HepG2 (cell line): ENCODE measurements at regions not wholly inside any gene's neighbourhood (a gene's known extent, or its start where the extent isn't known, plus 50 kb on each side); places are given as distances from the start of the nearest gene placed in this dataset.

Experiments
- GATAD2A ChIP-seq: IDR thresholded peaks from 2 replicates; pipeline ENCODE4 v1.6.1; 2016
- HNF4A ChIP-seq: sonication (generic); formaldehyde crosslinking; IDR thresholded peaks from 2 replicates; pipeline ENCODE4 v1.4.0; 2020; ENCODE audit warnings: missing genetic modification reagents
- HOXA3 ChIP-seq: sonication (generic); formaldehyde crosslinking; IDR thresholded peaks from 2 replicates; pipeline ENCODE4 v1.5.0; 2020; ENCODE audit warnings: missing genetic modification reagents
- RXRA ChIP-seq: sonication (generic); formaldehyde crosslinking; IDR thresholded peaks from 2 replicates; pipeline ENCODE4 v1.5.1; 2020; ENCODE audit warnings: missing genetic modification reagents
- TEAD3 ChIP-seq: optimal IDR thresholded peaks from 2 replicates; pipeline ENCODE3; 2016; ENCODE audit warnings: borderline replicate concordance
- YY1 ChIP-seq: IDR thresholded peaks from 2 replicates; pipeline ENCODE4 v1.6.1; 2011; ENCODE audit warnings: low read length, low read depth, moderate library complexity, mild to moderate bottlenecking; ENCODE audit not compliant: insufficient read depth, insufficient replicate concordance
- ZMYM4 ChIP-seq: sonication (generic); formaldehyde crosslinking; IDR thresholded peaks from 2 replicates; pipeline ENCODE4 v1.8.1; 2023; ENCODE audit warnings: mild to moderate bottlenecking, missing genetic modification reagents
- ZNF501 ChIP-seq: sonication (generic); formaldehyde crosslinking; IDR thresholded peaks from 2 replicates; pipeline ENCODE4 v1.5.1; 2020; ENCODE audit warnings: mild to moderate bottlenecking, moderate library complexity, missing genetic modification reagents
- ZNF543 ChIP-seq: sonication (generic); formaldehyde crosslinking; IDR thresholded peaks from 2 replicates; pipeline ENCODE4 v1.4.0; 2020; ENCODE audit warnings: mild to moderate bottlenecking, missing genetic modification reagents
- ZNF772 ChIP-seq: sonication (generic); formaldehyde crosslinking; IDR thresholded peaks from 2 replicates; pipeline ENCODE4 v1.5.0; 2020; ENCODE audit warnings: mild to moderate bottlenecking, missing genetic modification reagents
- TF ChIP-seq, protein P1 (sequence below): sonication (generic); formaldehyde crosslinking; IDR thresholded peaks from 2 replicates; pipeline ENCODE4 v1.5.1; 2020; ENCODE audit warnings: mild to moderate bottlenecking, missing genetic modification reagents, moderate library complexity
- TF ChIP-seq, protein P2 (sequence below): IDR thresholded peaks from 2 replicates; pipeline ENCODE4 v1.6.1; 2018; ENCODE audit warnings: missing genetic modification reagents, mild to moderate bottlenecking, missing compliant biosample characterization
- TF ChIP-seq, protein P3 (sequence below): IDR thresholded peaks from 2 replicates; pipeline ENCODE4 v1.6.1; 2016; ENCODE audit warnings: low read depth, borderline replicate concordance
- TF ChIP-seq, protein P4 (sequence below): IDR thresholded peaks from 2 replicates; pipeline ENCODE4 v1.6.1; 2016; ENCODE audit warnings: low read depth
- TF ChIP-seq, protein P5 (sequence below): sonication (generic); formaldehyde crosslinking; IDR thresholded peaks from 2 replicates; pipeline ENCODE4 v1.4.0; 2020; ENCODE audit warnings: missing genetic modification reagents, borderline replicate concordance
- TF ChIP-seq, protein P6 (sequence below): sonication (generic); formaldehyde crosslinking; IDR thresholded peaks from 2 replicates; pipeline ENCODE4 v1.5.1; 2020; ENCODE audit warnings: mild to moderate bottlenecking, moderate library complexity, missing genetic modification reagents

DNA sequence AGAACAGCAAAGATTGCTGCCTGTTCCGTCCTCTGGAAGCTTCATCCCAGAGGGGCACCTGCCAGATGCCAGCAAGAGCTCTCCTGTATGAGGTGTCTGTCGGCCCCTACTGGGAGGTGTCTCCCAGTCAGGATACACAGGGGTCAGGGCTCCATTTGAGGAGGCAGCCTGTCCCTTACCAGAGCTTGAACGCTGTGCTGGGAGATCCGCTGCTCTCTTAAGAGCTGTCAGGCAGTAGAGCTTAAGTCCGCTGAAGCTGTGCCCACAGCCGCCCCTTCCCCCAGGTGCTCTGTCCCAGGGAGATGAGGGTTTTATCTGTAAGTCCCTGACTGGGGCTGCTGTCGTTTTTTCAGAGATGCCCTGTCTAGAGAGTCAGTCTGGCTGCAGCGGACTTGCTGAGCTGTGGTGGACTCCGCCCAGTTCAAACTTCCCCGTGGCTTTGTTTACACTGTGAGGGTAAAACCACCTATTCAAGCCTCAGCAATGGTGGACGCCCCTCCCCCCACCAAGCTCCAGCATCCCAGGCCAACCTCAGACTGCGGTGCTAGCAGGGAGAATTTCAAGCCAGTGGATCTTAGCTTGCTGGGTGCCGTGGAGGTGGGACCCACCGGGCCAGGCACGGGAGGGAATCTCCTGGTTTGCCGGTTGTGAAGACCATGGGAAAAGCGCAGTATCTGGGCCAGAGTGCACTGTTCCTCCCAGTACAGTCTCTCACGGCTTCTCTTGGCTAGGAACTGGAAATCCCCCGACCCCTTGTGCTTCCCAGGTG, 62.1 kb upstream of the FER start (continued):
- TF ChIP-seq, protein P1, sequence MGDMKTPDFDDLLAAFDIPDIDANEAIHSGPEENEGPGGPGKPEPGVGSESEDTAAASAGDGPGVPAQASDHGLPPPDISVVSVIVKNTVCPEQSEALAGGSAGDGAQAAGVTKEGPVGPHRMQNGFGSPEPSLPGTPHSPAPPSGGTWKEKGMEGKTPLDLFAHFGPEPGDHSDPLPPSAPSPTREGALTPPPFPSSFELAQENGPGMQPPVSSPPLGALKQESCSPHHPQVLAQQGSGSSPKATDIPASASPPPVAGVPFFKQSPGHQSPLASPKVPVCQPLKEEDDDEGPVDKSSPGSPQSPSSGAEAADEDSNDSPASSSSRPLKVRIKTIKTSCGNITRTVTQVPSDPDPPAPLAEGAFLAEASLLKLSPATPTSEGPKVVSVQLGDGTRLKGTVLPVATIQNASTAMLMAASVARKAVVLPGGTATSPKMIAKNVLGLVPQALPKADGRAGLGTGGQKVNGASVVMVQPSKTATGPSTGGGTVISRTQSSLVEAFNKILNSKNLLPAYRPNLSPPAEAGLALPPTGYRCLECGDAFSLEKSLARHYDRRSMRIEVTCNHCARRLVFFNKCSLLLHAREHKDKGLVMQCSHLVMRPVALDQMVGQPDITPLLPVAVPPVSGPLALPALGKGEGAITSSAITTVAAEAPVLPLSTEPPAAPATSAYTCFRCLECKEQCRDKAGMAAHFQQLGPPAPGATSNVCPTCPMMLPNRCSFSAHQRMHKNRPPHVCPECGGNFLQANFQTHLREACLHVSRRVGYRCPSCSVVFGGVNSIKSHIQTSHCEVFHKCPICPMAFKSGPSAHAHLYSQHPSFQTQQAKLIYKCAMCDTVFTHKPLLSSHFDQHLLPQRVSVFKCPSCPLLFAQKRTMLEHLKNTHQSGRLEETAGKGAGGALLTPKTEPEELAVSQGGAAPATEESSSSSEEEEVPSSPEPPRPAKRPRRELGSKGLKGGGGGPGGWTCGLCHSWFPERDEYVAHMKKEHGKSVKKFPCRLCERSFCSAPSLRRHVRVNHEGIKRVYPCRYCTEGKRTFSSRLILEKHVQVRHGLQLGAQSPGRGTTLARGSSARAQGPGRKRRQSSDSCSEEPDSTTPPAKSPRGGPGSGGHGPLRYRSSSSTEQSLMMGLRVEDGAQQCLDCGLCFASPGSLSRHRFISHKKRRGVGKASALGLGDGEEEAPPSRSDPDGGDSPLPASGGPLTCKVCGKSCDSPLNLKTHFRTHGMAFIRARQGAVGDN (CRISPR knock-in tag), result peak; percentile 45; the same call in 1 of the 2 replicates
- TF ChIP-seq, protein P2, sequence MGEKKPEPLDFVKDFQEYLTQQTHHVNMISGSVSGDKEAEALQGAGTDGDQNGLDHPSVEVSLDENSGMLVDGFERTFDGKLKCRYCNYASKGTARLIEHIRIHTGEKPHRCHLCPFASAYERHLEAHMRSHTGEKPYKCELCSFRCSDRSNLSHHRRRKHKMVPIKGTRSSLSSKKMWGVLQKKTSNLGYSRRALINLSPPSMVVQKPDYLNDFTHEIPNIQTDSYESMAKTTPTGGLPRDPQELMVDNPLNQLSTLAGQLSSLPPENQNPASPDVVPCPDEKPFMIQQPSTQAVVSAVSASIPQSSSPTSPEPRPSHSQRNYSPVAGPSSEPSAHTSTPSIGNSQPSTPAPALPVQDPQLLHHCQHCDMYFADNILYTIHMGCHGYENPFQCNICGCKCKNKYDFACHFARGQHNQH, result 0 out of 2 replicates have a peak, but pooled peaks have one; percentile 16
- TF ChIP-seq HNF4A (CRISPR knock-in tag) (peak; percentile 55), GATAD2A (CRISPR knock-in tag) (0 out of 2 replicates have a peak, but pooled peaks have one; percentile 29), TEAD3 (peak; percentile 26), HOXA3 (CRISPR knock-in tag) (peak; percentile 60; the same call in 1 of the 2 replicates), ZNF501 (CRISPR knock-in tag) (peak; percentile 57; the same call in 1 of the 2 replicates), ZNF543 (0 out of 2 replicates have a peak, but pooled peaks have one; percentile 30), RXRA (0 out of 2 replicates have a peak, but pooled peaks have one; percentile 16), ZNF772 (0 out of 2 replicates have a peak, but pooled peaks have one; percentile 28), ZMYM4 (CRISPR knock-in tag) (peak; percentile 71), YY1 (peak; percentile 72)
- TF ChIP-seq, protein P3, sequence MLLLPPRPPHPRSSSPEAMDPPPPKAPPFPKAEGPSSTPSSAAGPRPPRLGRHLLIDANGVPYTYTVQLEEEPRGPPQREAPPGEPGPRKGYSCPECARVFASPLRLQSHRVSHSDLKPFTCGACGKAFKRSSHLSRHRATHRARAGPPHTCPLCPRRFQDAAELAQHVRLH (CRISPR knock-in tag), result 0 out of 2 replicates have a peak, but pooled peaks have one; percentile 61
- TF ChIP-seq, protein P4, sequence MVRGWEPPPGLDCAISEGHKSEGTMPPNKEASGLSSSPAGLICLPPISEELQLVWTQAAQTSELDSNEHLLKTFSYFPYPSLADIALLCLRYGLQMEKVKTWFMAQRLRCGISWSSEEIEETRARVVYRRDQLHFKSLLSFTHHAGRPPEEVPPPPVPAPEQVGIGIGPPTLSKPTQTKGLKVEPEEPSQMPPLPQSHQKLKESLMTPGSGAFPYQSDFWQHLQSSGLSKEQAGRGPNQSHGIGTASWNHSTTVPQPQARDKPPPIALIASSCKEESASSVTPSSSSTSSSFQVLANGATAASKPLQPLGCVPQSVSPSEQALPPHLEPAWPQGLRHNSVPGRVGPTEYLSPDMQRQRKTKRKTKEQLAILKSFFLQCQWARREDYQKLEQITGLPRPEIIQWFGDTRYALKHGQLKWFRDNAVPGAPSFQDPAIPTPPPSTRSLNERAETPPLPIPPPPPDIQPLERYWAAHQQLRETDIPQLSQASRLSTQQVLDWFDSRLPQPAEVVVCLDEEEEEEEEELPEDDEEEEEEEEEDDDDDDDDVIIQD (CRISPR knock-in tag), result 0 out of 2 replicates have a peak, but pooled peaks have one; percentile 41
- TF ChIP-seq, protein P5, sequence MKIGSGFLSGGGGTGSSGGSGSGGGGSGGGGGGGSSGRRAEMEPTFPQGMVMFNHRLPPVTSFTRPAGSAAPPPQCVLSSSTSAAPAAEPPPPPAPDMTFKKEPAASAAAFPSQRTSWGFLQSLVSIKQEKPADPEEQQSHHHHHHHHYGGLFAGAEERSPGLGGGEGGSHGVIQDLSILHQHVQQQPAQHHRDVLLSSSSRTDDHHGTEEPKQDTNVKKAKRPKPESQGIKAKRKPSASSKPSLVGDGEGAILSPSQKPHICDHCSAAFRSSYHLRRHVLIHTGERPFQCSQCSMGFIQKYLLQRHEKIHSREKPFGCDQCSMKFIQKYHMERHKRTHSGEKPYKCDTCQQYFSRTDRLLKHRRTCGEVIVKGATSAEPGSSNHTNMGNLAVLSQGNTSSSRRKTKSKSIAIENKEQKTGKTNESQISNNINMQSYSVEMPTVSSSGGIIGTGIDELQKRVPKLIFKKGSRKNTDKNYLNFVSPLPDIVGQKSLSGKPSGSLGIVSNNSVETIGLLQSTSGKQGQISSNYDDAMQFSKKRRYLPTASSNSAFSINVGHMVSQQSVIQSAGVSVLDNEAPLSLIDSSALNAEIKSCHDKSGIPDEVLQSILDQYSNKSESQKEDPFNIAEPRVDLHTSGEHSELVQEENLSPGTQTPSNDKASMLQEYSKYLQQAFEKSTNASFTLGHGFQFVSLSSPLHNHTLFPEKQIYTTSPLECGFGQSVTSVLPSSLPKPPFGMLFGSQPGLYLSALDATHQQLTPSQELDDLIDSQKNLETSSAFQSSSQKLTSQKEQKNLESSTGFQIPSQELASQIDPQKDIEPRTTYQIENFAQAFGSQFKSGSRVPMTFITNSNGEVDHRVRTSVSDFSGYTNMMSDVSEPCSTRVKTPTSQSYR (CRISPR knock-in tag), result peak; percentile 98
- TF ChIP-seq, protein P6, sequence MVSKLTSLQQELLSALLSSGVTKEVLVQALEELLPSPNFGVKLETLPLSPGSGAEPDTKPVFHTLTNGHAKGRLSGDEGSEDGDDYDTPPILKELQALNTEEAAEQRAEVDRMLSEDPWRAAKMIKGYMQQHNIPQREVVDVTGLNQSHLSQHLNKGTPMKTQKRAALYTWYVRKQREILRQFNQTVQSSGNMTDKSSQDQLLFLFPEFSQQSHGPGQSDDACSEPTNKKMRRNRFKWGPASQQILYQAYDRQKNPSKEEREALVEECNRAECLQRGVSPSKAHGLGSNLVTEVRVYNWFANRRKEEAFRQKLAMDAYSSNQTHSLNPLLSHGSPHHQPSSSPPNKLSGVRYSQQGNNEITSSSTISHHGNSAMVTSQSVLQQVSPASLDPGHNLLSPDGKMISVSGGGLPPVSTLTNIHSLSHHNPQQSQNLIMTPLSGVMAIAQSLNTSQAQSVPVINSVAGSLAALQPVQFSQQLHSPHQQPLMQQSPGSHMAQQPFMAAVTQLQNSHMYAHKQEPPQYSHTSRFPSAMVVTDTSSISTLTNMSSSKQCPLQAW (CRISPR knock-in tag), result 0 out of 2 replicates have a peak, but pooled peaks have one; percentile 4
